ENCODE measurements at regions not wholly inside any gene's neighbourhood (a gene's known extent, or its start where the extent isn't known, plus 50 kb on each side); places are given as distances from the start of the nearest gene placed in this dataset.
"Not testable (repeated sequence)": the region's sequence is repeated elsewhere in the genome, so short reads cannot be mapped to it uniquely, and the experiment has no call there.

- FAIRE-seq: no peak
Observed at GRCh38 chr16:31702796-31703195, 170.8 kb upstream of the ZNF267 start.

GRCh38 chr16:31703526-31704128 is 170.0 kb upstream of the ZNF267 start:
- no peak for FAIRE-seq

- no peak for FAIRE-seq
Observed at GRCh38 chr16:31704138-31704537, 169.5 kb upstream of the ZNF267 start.

- FAIRE-seq: no peak
Observed at GRCh38 chr16:31705371-31705770, 168.2 kb upstream of the ZNF267 start.

- FAIRE-seq: no peak
Observed at GRCh38 chr16:31706318-31706717, 167.3 kb upstream of the ZNF267 start.

- no peak for FAIRE-seq
Observed at GRCh38 chr16:31706925-31707324, 166.7 kb upstream of the ZNF267 start.

GRCh38 chr16:31707743-31708335 is 165.8 kb upstream of the ZNF267 start:
- FAIRE-seq: no peak

- FAIRE-seq: no peak
Observed at GRCh38 chr16:31708348-31708747, 165.3 kb upstream of the ZNF267 start.

GRCh38 chr16:31709181-31709580 is 164.4 kb upstream of the ZNF267 start:
- no peak for FAIRE-seq

- no peak for FAIRE-seq
Observed at GRCh38 chr16:31710134-31710533, 163.5 kb upstream of the ZNF267 start.

- no peak for FAIRE-seq
Observed at GRCh38 chr16:31710880-31711279, 162.7 kb upstream of the ZNF267 start.

GRCh38 chr16:31711344-31711845 is 162.2 kb upstream of the ZNF267 start:
- FAIRE-seq: no peak

GRCh38 chr16:31712064-31712540 is 161.5 kb upstream of the ZNF267 start:
- FAIRE-seq: no peak

- FAIRE-seq: peak; percentile 97
Observed at GRCh38 chr16:31713071-31713944, 160.3 kb upstream of the ZNF267 start.

- no peak for FAIRE-seq
Observed at GRCh38 chr16:31713945-31714902, 159.4 kb upstream of the ZNF267 start.

- no peak for FAIRE-seq
Observed at GRCh38 chr16:31714903-31715504, 158.6 kb upstream of the ZNF267 start.

GRCh38 chr16:31715915-31716314 is 157.7 kb upstream of the ZNF267 start:
- no peak for FAIRE-seq

GRCh38 chr16:31718998-31719397 is 154.6 kb upstream of the ZNF267 start:
- FAIRE-seq: no peak

- no peak for FAIRE-seq
Observed at GRCh38 chr16:31727553-31727952, 146.1 kb upstream of the ZNF267 start.

- FAIRE-seq: no peak
Observed at GRCh38 chr16:31734265-31734664, 139.3 kb upstream of the ZNF267 start.

- FAIRE-seq: not testable (repeated sequence)
Observed at GRCh38 chr16:31745098-31745497, 128.5 kb upstream of the ZNF267 start.

- no peak for FAIRE-seq
Observed at GRCh38 chr16:31745900-31746299, 127.7 kb upstream of the ZNF267 start.

Data from G401.6 (cell line).